RPMI7951 (cell line): ENCODE measurements at regions not wholly inside any gene's neighbourhood (a gene's known extent, or its start where the extent isn't known, plus 50 kb on each side); places are given as distances from the start of the nearest gene placed in this dataset.
"Not testable (repeated sequence)": the region's sequence is repeated elsewhere in the genome, so short reads cannot be mapped to it uniquely, and the experiment has no call there.

ENCODE experiments used
- DNase-seq: peaks from one replicate; pipeline ENCODE4 v3.0.0-alpha.2; 2012; ENCODE audit warnings: low read depth

DNA sequence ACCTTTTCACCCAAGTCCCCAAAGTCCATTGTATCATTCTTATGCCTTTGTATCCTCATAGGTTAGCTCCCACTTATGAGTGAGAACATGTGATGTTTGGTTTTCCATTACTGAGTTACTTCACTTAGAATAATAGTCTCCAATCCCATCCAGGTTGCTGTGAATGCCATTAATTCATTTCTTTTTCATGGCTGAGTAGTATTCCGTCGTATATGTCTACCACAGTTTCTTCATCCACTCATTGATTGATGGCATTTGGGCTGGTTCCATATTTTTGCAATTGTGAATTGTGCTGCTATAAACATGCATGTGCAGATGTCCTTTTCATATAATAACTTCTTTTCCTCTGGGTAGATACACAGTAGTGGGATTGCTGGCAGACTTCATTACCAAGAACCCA is 451.9 kb upstream of the KLF6 start:
- DNase-seq, result not testable (repeated sequence)

DNA sequence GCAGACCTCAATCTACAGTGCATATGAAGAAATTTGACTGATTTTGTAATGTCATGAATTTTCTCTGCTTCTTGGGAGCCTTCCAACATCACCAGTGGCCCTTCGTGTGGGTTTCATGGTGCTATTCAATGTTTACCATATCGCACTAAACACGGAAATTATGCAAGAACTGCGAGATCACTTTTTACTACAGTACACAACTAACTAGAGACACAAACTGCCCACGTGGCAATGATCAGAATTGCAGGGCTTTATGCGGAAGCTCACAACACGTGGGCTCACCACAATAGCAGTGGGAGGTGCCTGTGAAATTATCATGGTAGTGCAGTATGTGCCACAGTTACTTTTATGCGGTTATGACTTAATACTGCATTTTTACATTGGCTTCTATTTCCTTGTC is 449.7 kb upstream of the KLF6 start:
- DNase-seq, result peak; percentile 71

- no peak for DNase-seq
Observed at GRCh38 chr10:4231439-4231838, 446.4 kb upstream of the KLF6 start.

- DNase-seq, result no peak
Observed at GRCh38 chr10:4230036-4230435, 445.0 kb upstream of the KLF6 start.

- DNase-seq, result no peak
Observed at GRCh38 chr10:4229106-4229505, 444.1 kb upstream of the KLF6 start.

DNA sequence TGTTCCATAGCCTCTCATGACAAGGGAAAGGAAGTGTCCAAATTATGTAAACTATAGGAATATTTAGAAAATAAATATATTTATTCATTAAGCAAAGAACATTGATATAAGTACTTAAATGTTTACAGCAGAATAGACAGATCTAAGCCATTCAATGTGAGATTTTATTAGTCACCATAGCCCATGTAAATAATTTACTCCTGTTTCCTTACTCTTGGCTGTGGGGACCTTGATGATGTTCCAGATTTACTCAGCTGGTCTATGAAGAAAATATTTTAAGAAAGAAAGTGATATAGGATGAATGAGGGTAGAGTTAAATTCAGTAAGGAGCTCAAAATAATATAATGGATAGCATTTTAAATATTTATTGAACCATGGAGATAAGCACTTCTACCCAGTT is 442.6 kb upstream of the KLF6 start:
- no peak for DNase-seq

- no peak for DNase-seq
Observed at GRCh38 chr10:4226941-4227540, 442.0 kb upstream of the KLF6 start.

DNA sequence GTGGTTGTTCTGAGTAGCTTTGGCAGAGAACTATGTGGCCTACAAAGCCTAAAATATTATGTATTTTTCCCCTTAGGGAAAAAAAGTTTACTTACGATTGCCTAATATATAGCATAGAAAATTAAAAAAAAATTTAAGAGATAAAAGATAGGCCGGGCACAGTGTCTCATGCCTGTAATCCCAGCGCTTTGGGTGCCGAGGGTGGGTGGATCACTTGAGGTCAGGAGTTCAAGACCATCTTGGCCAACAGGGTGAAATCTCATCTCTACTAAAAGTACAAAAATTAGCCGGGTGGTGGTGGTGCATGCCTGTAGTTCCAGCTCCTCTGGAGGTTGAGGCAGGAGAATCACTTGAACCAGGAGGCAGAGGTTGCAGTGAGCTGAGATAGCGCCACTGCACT is 439.2 kb upstream of the KLF6 start:
- DNase-seq, result no peak

DNA sequence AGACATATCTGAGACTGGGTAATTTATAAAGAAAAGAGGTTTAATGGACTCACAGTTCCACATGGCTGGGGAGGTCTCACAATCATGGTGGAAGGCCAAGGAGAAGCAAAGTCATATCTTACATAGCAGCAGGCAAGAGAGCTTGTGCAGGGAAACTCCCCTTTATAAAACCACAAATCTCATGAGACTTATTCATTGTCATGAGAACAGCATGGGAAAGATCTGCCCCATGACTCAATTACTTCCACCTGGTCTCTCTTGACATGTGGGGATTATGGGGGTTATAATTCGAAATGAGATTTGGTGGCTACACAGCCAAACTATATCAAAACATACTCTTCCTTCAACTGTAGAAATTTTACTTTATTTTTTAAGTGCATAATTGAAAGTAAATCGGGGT is 436.3 kb upstream of the KLF6 start:
- DNase-seq, result peak; percentile 40

GRCh38 chr10:4219901-4220300 is 434.9 kb upstream of the KLF6 start:
- no peak for DNase-seq

DNA sequence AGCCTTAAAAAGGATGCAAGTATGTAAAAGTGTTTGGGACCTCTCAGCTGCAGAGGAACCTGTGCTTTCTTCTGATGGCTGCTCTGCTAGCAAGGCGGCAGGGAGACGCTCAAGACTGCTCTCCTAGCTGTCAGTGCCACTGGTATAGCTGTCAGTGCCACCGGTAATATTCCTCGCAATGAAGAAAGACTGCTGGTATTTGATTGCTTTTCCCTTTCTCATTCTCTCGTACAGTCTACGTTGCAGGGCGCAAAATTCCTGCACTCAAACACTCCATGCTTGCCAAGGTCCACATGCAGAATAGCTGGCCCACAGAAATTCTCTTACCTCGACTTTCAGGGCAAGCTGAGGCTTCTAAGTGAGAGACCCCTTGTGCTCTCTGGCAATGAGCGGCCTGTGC is 432.6 kb upstream of the KLF6 start:
- DNase-seq, result no peak

- DNase-seq, result no peak
Observed at GRCh38 chr10:4217187-4217586, 432.2 kb upstream of the KLF6 start.

DNA sequence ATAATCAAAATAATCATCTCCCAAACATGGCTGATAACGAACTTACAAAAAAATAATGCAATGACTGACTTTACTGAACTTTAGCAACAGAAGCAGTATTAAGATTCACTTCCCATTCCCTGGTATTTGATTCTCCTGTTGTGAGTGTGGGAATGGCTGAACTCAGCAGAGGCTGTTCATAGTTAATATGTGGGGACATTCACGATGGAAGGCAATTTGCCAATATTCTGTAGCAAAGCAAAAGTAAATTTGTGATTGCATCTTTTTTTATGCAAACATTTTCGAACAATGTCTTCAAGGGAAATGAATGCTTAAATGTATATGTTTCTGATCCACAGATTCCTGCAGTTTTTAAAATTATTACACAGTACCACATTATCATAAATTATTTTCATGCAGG is 431.7 kb upstream of the KLF6 start:
- no peak for DNase-seq

GRCh38 chr10:4215963-4216575 is 431.1 kb upstream of the KLF6 start:
- no peak for DNase-seq

DNA sequence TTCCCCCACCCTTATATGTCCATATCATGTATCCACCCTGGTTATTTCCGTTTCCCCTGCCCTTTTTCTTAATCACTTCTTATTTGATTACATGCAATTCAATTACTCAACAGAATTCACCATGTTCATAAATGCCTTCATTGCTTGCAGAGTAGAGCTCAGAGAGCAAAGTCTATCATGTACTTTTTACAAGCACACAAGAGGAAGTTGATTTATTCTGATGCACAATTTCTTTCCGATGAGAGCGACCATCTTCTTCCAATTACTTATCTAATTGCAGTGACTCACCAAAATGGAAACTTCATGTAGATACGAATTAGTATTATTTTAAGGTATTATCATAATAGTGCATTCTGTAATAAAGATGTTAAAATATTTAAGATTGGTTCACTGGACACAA is 430.5 kb upstream of the KLF6 start:
- DNase-seq, result no peak

GRCh38 chr10:4214908-4215307 is 429.9 kb upstream of the KLF6 start:
- DNase-seq, result peak; percentile 34

- DNase-seq, result no peak
Observed at GRCh38 chr10:4213441-4213840, 428.4 kb upstream of the KLF6 start.

- DNase-seq, result no peak
Observed at GRCh38 chr10:4212111-4212630, 427.2 kb upstream of the KLF6 start.

- DNase-seq, result no peak
Observed at GRCh38 chr10:4208499-4208898, 423.5 kb upstream of the KLF6 start.

GRCh38 chr10:4205113-4205512 is 420.1 kb upstream of the KLF6 start:
- DNase-seq, result no peak

DNA sequence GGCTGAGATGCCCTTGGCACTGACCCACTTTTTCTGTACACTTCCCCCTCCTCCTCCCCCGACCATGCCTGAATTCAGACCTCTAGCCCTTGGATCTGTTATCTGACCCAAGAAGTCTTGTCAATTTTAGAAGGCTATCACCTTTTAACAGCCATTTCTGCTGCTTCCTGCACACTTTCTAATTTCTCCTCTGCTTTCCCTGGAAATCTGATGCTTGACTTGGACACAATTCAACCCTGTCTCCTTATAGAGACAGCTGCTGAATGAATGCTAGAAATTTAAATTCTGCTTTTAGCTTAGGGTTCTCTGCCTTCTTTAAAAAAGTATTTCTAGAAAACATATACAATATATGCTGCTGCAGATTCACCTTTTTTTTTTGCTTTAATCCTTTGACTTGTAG is 417.9 kb upstream of the KLF6 start:
- DNase-seq, result no peak

DNA sequence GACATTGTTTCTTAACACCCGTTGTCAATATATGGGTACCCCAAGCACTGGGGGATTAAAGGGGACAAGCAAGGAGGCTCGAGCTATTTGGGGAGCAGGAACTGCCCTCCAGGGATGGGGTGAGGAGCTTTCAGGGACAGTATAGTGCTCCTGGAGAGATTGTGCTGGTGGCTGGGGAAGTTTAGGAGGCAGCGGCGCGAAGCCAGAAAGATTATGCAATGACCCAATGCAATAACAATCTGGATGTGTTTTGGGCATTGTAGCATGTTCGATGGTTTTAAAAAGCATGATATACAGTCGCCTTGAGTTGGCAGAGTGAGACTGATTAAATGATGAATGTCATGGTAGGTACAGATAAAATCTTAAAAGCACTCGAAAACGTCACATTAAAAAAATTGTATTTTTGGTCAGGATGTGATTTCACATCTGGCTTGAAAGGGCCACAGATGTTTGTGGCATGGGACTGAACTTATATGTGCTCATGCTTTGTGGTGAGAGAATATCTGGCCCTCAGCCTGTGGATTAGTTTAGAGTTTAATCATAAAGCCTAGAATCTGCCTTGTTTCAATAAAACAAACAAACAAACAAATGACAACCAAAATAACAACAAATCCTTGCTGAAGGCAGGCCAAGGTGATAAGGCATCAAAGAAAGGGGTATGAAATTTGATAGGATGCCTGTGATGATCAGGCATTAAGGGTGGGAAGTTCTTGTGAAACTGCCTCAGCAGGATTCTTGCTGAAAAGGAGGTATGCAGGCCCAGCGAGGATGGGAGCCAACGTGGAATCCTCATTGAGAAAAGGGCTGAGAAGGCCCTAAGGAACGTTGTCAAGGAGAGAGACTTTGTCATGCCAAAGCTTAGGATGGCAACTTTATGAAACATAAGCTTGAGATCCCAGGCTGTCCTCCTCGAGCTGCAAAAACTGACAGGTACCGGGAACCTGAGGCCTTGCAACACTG is 417.1 kb upstream of the KLF6 start:
- peak; percentile 42 for DNase-seq

- DNase-seq, result no peak
Observed at GRCh38 chr10:4199196-4199595, 414.2 kb upstream of the KLF6 start.
